Heart left ventricle (tissue), 16 donors: ENCODE measurements at regions not wholly inside any gene's neighbourhood (a gene's known extent, or its start where the extent isn't known, plus 50 kb on each side); places are given as distances from the start of the nearest gene placed in this dataset.

ENCODE experiments used
- ATAC-seq, 4 donors: fragments of 200-7000 bp; cut with Tn5 transposase; one replicate each; pipeline ENCODE4 v1.9.1; 2020 to 2022; ENCODE audit warnings: moderate library complexity in 4 of 4, mild to moderate bottlenecking in 3 of 4, moderate number of reproducible peaks in 1 of 4
- DNase-seq, 5 donors: peaks; one replicate each; pipeline ENCODE4 v3.0.0-alpha.2; 2020
- H3K27ac ChIP-seq, 12 donors: fragments of 200-600 bp; sonication (generic) in 4 of 12; one replicate each; pipeline versions ENCODE4 v1.5.0 to v1.8.0; 2016 to 2022; ENCODE audit warnings: mild to moderate bottlenecking in 2 of 12
- H3K27me3 ChIP-seq, 9 donors: fragments of 200-600 bp; sonication (generic) in 2 of 9; one replicate each; pipeline versions ENCODE4 v1.5.1 to v1.8.0; 2016 to 2022; ENCODE audit warnings: mild to moderate bottlenecking in 3 of 9
- H3K36me3 ChIP-seq, 9 donors: fragments of 200-600 bp; sonication (generic) in 2 of 9; one replicate each; pipeline versions ENCODE4 v1.5.0 to v1.8.0; 2018 to 2022; ENCODE audit warnings: mild to moderate bottlenecking in 2 of 9
- H3K4me1 ChIP-seq, 12 donors: fragments of 200-600 bp; sonication (generic) in 4 of 12; one replicate each; pipeline versions ENCODE4 v1.5.0 to v1.8.0; 2016 to 2022; ENCODE audit warnings: mild to moderate bottlenecking in 3 of 12
- H3K4me3 ChIP-seq, 12 donors: fragments of 200-600 bp; sonication (generic) in 4 of 12; one replicate each; pipeline versions ENCODE4 v1.5.0 to v1.8.0; 2017 to 2022; ENCODE audit warnings: mild to moderate bottlenecking in 9 of 12, moderate library complexity in 4 of 12
- H3K9me3 ChIP-seq, 12 donors: fragments of 200-600 bp; sonication (generic) in 4 of 12; one replicate each; pipeline versions ENCODE4 v1.5.0 to v1.8.0; 2016 to 2022; ENCODE audit warnings: mild to moderate bottlenecking in 1 of 12
- POLR2A ChIP-seq, 2 donors: fragments of 450-650 bp; IDR thresholded peaks; one replicate each; pipeline ENCODE4 v1.6.1; 2017; ENCODE audit warnings: antibody characterized with exemption in 2 of 2, mild to moderate bottlenecking in 2 of 2, moderate library complexity in 2 of 2
- WGBS, 4 donors: extraction: QIAGEN DNeasy Blood & Tissue Kit in 2 of 4; methylation state at CpG; one replicate each; pipeline versions ENCODE4 v1.1.5 to v1.1.7; 2013 to 2018; 5-methylcytosine and 5-hydroxymethylcytosine counted together
- intact Hi-C, 10 donors: fragments of 100-400 bp; cut with DNase I; formaldehyde crosslinking; loops; one replicate each; pipeline versions ENCODE4 v1.11.1 to v1.14.2; 2022
- TF ChIP-seq, protein P1 (sequence below), 12 donors: fragments of 200-600 bp; sonication (generic) in 4 of 12; IDR thresholded peaks; one replicate each; pipeline versions ENCODE4 v1.5.0 to v1.8.0; 2018 to 2022; ENCODE audit warnings: antibody characterized with exemption in 12 of 12, mild to moderate bottlenecking in 5 of 12
- donor health status: ischemic (EF 13 %, LVEDD 7.1; RV severe dilation, severe dysfunction).
- donor health status: healthy with polysubstance abuse.
- donor health status: DM: no; HTN: yes; CAD: no.
- donor health status: DM: no; HTN: no; CAD: no.
- donor health status: ischemic (EF 25% LVEDD 6.9; RV normal size, moderate dysfunction).
- donor health status: ischemic (EF 25% LVEDD 5.7; RV mildly dilated, moderate dysfunction).
- donor health status: healthy.
- donor health status: DM: yes; HTN: yes; CAD: no.
- donor health status: ischemic (EF 35%, LVEDD 5.7; RV mildly dilated, moderate dysfunction).
- donor health status: nonischemic (EF 11% LVEDD 7.7; RV severe dilation, severe dysfunction).
- donor health status: DM: yes; HTN: yes; CAD: no.
- donor health status: PGD.
- donor health status: ischemic (EF 29% LVEDD 5.4; RV normal size, mild dysfunction).
- donor health status: nonischemic (EF 23%, LVEDD 6.1; RV moderate dilation, normal function).

DNA sequence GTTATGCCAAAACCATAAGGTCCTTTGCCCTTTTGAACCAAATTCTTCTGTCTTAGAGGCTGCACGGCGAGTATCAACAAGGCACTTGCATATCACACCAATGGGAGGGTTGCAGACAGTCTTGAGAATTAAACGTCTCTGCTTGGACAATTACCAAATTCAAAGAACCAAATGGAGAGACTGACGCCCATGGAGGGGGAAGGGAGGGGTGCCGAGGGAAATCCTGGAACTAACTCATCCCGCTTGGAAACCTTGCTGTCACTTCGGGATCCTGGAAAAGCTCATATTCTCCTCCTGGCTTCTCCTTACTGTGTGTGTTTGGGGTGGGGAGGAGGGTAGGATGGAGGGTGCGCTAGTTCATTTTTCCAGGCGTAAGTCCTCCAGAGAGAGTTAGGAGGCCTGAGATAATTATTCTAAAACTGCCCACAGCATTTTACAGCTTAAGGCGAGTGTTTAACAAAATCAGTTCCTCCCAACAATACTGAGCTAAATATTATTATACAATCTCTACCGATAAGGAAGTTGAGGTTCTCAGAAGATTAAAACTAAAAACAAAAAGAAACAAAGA is 425.1 kb downstream of the TSHZ3 start:
- Histone ChIP-seq H3K27me3 (peaks cover 0 to 24% (median 0%) of the 10 kb centered on the region in 9 donors), H3K4me3 (no peak overlapping the region), H3K4me1 (no peaks in the 10 kb centered on the region), H3K36me3 (no peaks in the 10 kb centered on the region), H3K9me3 (peaks cover 0 to 15% (median 4%) of the 10 kb centered on the region in 12 donors), H3K27ac (no peak overlapping the region)
- intact Hi-C loops, result no loop called here
- TF ChIP-seq, protein P1, sequence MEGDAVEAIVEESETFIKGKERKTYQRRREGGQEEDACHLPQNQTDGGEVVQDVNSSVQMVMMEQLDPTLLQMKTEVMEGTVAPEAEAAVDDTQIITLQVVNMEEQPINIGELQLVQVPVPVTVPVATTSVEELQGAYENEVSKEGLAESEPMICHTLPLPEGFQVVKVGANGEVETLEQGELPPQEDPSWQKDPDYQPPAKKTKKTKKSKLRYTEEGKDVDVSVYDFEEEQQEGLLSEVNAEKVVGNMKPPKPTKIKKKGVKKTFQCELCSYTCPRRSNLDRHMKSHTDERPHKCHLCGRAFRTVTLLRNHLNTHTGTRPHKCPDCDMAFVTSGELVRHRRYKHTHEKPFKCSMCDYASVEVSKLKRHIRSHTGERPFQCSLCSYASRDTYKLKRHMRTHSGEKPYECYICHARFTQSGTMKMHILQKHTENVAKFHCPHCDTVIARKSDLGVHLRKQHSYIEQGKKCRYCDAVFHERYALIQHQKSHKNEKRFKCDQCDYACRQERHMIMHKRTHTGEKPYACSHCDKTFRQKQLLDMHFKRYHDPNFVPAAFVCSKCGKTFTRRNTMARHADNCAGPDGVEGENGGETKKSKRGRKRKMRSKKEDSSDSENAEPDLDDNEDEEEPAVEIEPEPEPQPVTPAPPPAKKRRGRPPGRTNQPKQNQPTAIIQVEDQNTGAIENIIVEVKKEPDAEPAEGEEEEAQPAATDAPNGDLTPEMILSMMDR (IDR thresholded peaks at IDR 0.05), result no peak
- no peak for TF ChIP-seq POLR2A (IDR thresholded peaks at IDR 0.05)
- DNase-seq (no peak), ATAC-seq (no peak)
- 51 to 63% (median 59%) methylated on average over 11 of the region's 11 CpGs for WGBS, 4 donors

DNA sequence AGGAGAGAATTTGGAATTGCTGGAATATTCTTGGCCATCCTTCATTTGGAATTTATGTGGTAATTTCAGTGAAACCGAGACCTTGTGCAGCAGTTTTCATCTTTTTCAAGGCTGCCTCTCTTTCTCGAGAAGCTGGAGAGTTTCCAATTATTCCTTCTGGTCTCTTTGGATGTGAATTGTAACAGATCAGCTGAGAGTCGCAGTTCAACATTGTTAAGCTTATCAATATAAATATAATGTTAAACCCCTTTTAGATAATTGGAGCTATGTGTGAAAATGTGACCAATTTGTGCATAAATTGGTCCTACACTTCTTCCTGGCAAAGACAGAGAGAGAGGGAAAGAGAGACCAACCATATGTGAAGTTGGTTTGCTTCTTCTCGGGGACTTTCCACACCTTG is 425.6 kb downstream of the TSHZ3 start:
- Histone ChIP-seq H3K27me3 (peaks cover 0 to 24% (median 0%) of the 10 kb centered on the region in 9 donors), H3K27ac (no peak overlapping the region), H3K36me3 (no peaks in the 10 kb centered on the region), H3K4me1 (no peaks in the 10 kb centered on the region), H3K4me3 (no peak overlapping the region), H3K9me3 (peaks cover 0 to 10% (median 3%) of the 10 kb centered on the region in 12 donors)
- WGBS, 4 donors, result 60 to 76% (median 68%) methylated on average over 4 of the region's 4 CpGs
- no peak for DNase-seq
- intact Hi-C loops, result no loop called here
- ATAC-seq, result no peak
- TF ChIP-seq, protein P1 (IDR thresholded peaks at IDR 0.05), result no peak
- no peak for TF ChIP-seq POLR2A (IDR thresholded peaks at IDR 0.05)

DNA sequence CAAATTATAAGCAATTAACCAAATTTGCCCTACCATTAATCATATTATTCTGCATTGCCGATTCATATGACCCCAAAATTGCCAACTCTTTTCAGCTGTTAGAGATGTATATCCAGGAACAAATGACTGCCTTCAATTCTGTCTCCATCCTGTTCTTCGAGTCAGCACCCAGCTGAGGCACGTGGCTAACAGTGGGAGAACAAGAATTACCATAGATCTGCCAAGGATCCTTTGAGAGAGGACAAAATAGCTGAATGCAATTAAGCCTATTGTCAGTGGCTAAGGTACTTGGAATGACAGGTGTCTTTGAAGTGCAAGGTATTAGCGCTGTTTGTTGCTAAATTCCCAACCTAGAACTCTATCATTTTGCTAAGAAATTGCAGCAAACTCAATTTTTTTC is 426.1 kb downstream of the TSHZ3 start:
- no peaks in the 10 kb centered on the region for H3K36me3 ChIP-seq
- TF ChIP-seq, protein P1 (IDR thresholded peaks at IDR 0.05), result no peak
- TF ChIP-seq POLR2A (IDR thresholded peaks at IDR 0.05), result no peak
- intact Hi-C loops, result no loop called here
- no peak overlapping the region for H3K4me3 ChIP-seq
- WGBS, 4 donors, result 59 to 67% (median 63%) methylated on average over 4 of the region's 4 CpGs
- H3K9me3 ChIP-seq, result peaks cover 0 to 4% (median under 1%) of the 10 kb centered on the region in 12 donors
- ATAC-seq (no peak), DNase-seq (no peak)
- H3K27ac ChIP-seq, result no peak overlapping the region
- H3K4me1 ChIP-seq, result no peaks in the 10 kb centered on the region
- peaks cover 0 to 24% (median 0%) of the 10 kb centered on the region in 9 donors for H3K27me3 ChIP-seq

DNA sequence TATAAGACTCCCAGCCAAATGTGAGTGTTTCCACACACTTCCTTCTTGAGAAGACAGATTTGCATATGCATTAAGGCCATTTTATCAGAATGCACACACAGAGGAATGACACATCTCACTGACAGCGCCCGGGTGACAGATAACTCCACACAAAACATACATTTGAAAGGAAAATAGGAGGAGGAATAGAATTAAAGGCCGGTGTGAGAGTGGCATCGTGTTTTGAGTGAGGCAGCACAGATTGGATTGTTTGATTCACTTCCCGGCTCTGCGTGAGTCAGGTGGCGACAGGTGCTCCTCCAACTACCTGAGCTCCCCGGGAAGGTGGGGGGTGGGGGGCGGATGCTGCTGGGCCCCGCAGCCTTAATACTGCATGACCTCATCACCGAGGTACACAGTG is 429.0 kb downstream of the TSHZ3 start:
- Histone ChIP-seq H3K4me1 (no peaks in the 10 kb centered on the region), H3K4me3 (no peak overlapping the region), H3K27ac (no peak overlapping the region), H3K9me3 (no peaks in the 10 kb centered on the region), H3K27me3 (peaks cover 0 to 33% (median 0%) of the 10 kb centered on the region in 9 donors), H3K36me3 (no peaks in the 10 kb centered on the region)
- DNase-seq (no peak), ATAC-seq (no peak)
- intact Hi-C loops, result no loop called here
- TF ChIP-seq, protein P1 (IDR thresholded peaks at IDR 0.05), result no peak
- TF ChIP-seq POLR2A (IDR thresholded peaks at IDR 0.05), result no peak
- WGBS, 4 donors, result 50 to 55% (median 53%) methylated on average over 11 of the region's 11 CpGs
